ENCODE measurements at regions not wholly inside any gene's neighbourhood (a gene's known extent, or its start where the extent isn't known, plus 50 kb on each side); places are given as distances from the start of the nearest gene placed in this dataset.

DNA sequence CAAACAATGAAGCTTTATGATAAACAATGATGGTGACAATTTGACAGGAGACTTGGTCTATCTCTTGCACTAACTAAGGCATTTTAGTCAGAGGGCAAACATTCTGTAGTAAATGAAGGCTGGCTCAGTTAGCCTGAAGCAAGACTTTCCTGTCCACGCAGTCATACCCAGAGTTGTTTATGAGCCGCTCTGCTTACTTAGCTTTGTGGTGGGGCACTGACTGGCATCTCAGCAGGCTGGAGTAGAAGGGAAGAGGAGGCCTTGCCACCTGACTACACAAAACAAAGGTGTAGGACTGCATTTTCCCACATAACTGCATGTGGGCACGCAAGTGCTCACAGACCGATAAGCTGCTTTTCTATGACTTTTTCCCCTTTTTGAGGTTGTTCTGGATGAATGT is 133.7 kb upstream of the EPB41L4A start:
- Mint-ChIP-seq H3K36me3 (ENCODE audit: low read depth) (no peaks in the 10 kb centered on the region), H3K27ac (no peak overlapping the region), H3K4me1 (no peaks in the 10 kb centered on the region; the same call in 1 of the 3 replicates), H3K27me3 (ENCODE audit: insufficient read depth, low read depth, poor library complexity) (peaks cover 3% of the 10 kb centered on the region), H3K9me3 (no peaks in the 10 kb centered on the region), H3K4me3 (no peak overlapping the region)
- H3K27me3 ChIP-seq (ENCODE audit: insufficient read depth), result no peaks in the 10 kb centered on the region
- H3K79me2 ChIP-seq (replicated peaks; ENCODE audit: insufficient read depth), result no peaks in the 10 kb centered on the region
- no peak overlapping the region for H3K4me3 ChIP-seq
- TF ChIP-seq POLR2AphosphoS5 (IDR thresholded peaks at IDR 0.05; ENCODE audit: low read depth), result no peak
- no peak for TF ChIP-seq CREB1 (CRISPR knock-in tag; IDR thresholded peaks at IDR 0.05; ENCODE audit: low read depth)
- no peak for TF ChIP-seq NANOG (IDR thresholded peaks at IDR 0.05; ENCODE audit: borderline replicate concordance)
- TF ChIP-seq, protein P1, sequence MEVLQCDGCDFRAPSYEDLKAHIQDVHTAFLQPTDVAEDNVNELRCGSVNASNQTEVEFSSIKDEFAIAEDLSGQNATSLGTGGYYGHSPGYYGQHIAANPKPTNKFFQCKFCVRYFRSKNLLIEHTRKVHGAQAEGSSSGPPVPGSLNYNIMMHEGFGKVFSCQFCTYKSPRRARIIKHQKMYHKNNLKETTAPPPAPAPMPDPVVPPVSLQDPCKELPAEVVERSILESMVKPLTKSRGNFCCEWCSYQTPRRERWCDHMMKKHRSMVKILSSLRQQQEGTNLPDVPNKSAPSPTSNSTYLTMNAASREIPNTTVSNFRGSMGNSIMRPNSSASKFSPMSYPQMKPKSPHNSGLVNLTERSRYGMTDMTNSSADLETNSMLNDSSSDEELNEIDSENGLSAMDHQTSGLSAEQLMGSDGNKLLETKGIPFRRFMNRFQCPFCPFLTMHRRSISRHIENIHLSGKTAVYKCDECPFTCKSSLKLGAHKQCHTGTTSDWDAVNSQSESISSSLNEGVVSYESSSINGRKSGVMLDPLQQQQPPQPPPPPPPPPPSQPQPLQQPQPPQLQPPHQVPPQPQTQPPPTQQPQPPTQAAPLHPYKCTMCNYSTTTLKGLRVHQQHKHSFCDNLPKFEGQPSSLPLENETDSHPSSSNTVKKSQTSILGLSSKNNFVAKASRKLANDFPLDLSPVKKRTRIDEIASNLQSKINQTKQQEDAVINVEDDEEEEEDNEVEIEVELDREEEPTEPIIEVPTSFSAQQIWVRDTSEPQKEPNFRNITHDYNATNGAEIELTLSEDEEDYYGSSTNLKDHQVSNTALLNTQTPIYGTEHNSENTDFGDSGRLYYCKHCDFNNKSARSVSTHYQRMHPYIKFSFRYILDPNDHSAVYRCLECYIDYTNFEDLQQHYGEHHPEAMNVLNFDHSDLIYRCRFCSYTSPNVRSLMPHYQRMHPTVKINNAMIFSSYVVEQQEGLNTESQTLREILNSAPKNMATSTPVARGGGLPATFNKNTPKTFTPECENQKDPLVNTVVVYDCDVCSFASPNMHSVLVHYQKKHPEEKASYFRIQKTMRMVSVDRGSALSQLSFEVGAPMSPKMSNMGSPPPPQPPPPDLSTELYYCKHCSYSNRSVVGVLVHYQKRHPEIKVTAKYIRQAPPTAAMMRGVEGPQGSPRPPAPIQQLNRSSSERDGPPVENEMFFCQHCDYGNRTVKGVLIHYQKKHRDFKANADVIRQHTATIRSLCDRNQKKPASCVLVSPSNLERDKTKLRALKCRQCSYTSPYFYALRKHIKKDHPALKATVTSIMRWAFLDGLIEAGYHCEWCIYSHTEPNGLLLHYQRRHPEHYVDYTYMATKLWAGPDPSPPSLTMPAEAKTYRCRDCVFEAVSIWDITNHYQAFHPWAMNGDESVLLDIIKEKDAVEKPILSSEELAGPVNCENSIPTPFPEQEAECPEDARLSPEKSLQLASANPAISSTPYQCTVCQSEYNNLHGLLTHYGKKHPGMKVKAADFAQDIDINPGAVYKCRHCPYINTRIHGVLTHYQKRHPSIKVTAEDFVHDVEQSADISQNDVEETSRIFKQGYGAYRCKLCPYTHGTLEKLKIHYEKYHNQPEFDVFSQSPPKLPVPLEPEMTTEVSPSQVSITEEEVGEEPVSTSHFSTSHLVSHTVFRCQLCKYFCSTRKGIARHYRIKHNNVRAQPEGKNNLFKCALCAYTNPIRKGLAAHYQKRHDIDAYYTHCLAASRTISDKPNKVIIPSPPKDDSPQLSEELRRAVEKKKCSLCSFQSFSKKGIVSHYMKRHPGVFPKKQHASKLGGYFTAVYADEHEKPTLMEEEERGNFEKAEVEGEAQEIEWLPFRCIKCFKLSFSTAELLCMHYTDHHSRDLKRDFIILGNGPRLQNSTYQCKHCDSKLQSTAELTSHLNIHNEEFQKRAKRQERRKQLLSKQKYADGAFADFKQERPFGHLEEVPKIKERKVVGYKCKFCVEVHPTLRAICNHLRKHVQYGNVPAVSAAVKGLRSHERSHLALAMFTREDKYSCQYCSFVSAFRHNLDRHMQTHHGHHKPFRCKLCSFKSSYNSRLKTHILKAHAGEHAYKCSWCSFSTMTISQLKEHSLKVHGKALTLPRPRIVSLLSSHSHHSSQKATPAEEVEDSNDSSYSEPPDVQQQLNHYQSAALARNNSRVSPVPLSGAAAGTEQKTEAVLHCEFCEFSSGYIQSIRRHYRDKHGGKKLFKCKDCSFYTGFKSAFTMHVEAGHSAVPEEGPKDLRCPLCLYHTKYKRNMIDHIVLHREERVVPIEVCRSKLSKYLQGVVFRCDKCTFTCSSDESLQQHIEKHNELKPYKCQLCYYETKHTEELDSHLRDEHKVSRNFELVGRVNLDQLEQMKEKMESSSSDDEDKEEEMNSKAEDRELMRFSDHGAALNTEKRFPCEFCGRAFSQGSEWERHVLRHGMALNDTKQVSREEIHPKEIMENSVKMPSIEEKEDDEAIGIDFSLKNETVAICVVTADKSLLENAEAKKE (CRISPR knock-in tag; IDR thresholded peaks at IDR 0.05), result no peak
- TF ChIP-seq EZH2phosphoT487 (IDR thresholded peaks at IDR 0.05; ENCODE audit: unreplicated experiment), result no peak
- TF ChIP-seq STAT1 (IDR thresholded peaks at IDR 0.05; ENCODE audit: unreplicated experiment), result no peak
- TF ChIP-seq, protein P2, sequence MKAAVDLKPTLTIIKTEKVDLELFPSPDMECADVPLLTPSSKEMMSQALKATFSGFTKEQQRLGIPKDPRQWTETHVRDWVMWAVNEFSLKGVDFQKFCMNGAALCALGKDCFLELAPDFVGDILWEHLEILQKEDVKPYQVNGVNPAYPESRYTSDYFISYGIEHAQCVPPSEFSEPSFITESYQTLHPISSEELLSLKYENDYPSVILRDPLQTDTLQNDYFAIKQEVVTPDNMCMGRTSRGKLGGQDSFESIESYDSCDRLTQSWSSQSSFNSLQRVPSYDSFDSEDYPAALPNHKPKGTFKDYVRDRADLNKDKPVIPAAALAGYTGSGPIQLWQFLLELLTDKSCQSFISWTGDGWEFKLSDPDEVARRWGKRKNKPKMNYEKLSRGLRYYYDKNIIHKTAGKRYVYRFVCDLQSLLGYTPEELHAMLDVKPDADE (IDR thresholded peaks at IDR 0.05), result no peak
- TF ChIP-seq, protein P3, sequence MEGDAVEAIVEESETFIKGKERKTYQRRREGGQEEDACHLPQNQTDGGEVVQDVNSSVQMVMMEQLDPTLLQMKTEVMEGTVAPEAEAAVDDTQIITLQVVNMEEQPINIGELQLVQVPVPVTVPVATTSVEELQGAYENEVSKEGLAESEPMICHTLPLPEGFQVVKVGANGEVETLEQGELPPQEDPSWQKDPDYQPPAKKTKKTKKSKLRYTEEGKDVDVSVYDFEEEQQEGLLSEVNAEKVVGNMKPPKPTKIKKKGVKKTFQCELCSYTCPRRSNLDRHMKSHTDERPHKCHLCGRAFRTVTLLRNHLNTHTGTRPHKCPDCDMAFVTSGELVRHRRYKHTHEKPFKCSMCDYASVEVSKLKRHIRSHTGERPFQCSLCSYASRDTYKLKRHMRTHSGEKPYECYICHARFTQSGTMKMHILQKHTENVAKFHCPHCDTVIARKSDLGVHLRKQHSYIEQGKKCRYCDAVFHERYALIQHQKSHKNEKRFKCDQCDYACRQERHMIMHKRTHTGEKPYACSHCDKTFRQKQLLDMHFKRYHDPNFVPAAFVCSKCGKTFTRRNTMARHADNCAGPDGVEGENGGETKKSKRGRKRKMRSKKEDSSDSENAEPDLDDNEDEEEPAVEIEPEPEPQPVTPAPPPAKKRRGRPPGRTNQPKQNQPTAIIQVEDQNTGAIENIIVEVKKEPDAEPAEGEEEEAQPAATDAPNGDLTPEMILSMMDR (conservative IDR thresholded peaks at IDR 0.05; ENCODE audit: low read depth in 2 of 2), result no peak
- TF ChIP-seq ZNF331 (CRISPR knock-in tag; IDR thresholded peaks at IDR 0.05; ENCODE audit: low read depth), result no peak
- TF ChIP-seq, protein P4, sequence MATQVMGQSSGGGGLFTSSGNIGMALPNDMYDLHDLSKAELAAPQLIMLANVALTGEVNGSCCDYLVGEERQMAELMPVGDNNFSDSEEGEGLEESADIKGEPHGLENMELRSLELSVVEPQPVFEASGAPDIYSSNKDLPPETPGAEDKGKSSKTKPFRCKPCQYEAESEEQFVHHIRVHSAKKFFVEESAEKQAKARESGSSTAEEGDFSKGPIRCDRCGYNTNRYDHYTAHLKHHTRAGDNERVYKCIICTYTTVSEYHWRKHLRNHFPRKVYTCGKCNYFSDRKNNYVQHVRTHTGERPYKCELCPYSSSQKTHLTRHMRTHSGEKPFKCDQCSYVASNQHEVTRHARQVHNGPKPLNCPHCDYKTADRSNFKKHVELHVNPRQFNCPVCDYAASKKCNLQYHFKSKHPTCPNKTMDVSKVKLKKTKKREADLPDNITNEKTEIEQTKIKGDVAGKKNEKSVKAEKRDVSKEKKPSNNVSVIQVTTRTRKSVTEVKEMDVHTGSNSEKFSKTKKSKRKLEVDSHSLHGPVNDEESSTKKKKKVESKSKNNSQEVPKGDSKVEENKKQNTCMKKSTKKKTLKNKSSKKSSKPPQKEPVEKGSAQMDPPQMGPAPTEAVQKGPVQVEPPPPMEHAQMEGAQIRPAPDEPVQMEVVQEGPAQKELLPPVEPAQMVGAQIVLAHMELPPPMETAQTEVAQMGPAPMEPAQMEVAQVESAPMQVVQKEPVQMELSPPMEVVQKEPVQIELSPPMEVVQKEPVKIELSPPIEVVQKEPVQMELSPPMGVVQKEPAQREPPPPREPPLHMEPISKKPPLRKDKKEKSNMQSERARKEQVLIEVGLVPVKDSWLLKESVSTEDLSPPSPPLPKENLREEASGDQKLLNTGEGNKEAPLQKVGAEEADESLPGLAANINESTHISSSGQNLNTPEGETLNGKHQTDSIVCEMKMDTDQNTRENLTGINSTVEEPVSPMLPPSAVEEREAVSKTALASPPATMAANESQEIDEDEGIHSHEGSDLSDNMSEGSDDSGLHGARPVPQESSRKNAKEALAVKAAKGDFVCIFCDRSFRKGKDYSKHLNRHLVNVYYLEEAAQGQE (IDR thresholded peaks at IDR 0.05; ENCODE audit: unreplicated experiment), result no peak
- TF ChIP-seq ZNF114 (CRISPR knock-in tag; IDR thresholded peaks at IDR 0.05), result no peak
- no peak for TF ChIP-seq EZH2 (IDR thresholded peaks at IDR 0.05; ENCODE audit: low read depth, unreplicated experiment)
- no peak for TF ChIP-seq JUNB (IDR thresholded peaks at IDR 0.05; ENCODE audit: unreplicated experiment)
- H2AFZ ChIP-seq, result 0 out of 2 replicates have a peak overlapping the region, but pooled peaks have one; percentile 12
- H4K20me1 ChIP-seq (replicated peaks; ENCODE audit: insufficient read depth), result no peaks in the 10 kb centered on the region
- ATAC-seq (no peak), DNase-seq (ENCODE audit: low spot score) (no peak)
- H3K27ac ChIP-seq (ENCODE audit: low read depth), result no peak overlapping the region
- H3K36me3 ChIP-seq (ENCODE audit: insufficient read depth), result no peaks in the 10 kb centered on the region
- no peaks in the 10 kb centered on the region for H3K9me2 ChIP-seq (ENCODE audit: insufficient read depth)
- no peaks in the 10 kb centered on the region for H3K4me1 ChIP-seq (ENCODE audit: insufficient read depth)
- no peak overlapping the region for H3K4me2 ChIP-seq
- no peaks in the 10 kb centered on the region for H3F3A ChIP-seq (replicated peaks; ENCODE audit: low read depth)

Data from GM23338 (cell line).